ENCODE measurements at regions not wholly inside any gene's neighbourhood (a gene's known extent, or its start where the extent isn't known, plus 50 kb on each side); places are given as distances from the start of the nearest gene placed in this dataset.

DNA sequence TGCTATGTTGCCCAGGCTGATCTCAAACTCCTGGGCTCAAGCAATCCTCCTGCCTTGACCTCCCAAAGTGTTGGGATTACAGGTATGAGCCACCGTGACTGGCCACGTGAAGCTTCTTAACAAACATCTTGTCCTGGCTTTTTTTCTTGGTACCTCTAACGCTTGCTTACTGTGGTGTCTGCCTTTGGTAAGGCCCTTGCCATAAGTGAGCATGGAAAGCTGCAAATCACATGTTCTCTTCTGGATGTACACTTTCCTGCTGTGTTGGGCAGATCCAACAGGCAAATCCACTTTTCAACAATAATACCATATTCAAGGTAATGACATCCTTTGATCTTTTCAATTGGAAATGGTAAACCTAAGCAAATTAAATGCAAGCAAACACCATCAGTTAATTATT, 54.6 kb downstream of the ARF6 start:
- TF ChIP-seq FOXP2 (optimal IDR thresholded peaks at IDR 0.05; ENCODE audit: control extremely low read depth, extremely low read length, insufficient read depth) = no peak
- no peak for TF ChIP-seq EZH2 (IDR thresholded peaks at IDR 0.05)
- TF ChIP-seq POLR2AphosphoS5 (IDR thresholded peaks at IDR 0.05; ENCODE audit: borderline replicate concordance, low read depth, low read length) = no peak

All from SK-N-MC (cell line).